ENCODE measurements at regions not wholly inside any gene's neighbourhood (a gene's known extent, or its start where the extent isn't known, plus 50 kb on each side); places are given as distances from the start of the nearest gene placed in this dataset.
"Not testable (repeated sequence)": the region's sequence is repeated elsewhere in the genome, so short reads cannot be mapped to it uniquely, and the experiment has no call there.

DNA sequence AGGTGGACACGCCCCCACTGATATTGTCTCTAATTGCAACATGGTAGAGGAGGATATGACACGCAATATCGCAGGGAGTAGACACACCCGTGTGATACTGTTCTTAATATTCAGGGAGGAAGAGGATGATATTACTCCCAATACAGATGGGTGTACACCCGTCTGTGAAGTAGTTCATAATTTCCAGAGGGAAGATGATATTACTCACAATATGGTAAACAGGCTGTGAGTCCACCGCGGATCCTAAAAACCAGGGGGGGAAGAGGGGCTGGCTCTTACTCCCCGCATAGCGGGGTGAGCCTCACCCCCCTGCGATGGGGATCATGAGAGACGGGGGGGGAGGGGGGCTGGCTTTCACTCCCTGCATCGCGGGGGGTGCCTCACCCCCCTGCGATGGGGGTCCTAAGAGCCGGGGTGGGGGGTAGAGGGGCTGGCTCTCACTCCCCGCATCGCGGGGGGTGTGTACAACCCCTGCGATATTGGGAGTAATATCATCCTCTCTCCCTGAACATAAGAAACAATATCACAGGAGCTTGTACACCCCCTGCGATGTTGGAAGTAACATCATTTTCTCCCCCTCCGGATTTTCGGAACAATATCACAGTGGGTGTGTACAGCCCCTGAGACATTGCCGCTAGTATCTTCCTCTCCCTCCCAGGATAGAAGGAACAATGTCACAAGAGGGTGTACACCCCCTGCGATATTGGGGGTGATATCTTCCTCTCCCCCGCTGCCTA, 52.2 kb upstream of the FRG2C start:
- TF ChIP-seq, protein P1, sequence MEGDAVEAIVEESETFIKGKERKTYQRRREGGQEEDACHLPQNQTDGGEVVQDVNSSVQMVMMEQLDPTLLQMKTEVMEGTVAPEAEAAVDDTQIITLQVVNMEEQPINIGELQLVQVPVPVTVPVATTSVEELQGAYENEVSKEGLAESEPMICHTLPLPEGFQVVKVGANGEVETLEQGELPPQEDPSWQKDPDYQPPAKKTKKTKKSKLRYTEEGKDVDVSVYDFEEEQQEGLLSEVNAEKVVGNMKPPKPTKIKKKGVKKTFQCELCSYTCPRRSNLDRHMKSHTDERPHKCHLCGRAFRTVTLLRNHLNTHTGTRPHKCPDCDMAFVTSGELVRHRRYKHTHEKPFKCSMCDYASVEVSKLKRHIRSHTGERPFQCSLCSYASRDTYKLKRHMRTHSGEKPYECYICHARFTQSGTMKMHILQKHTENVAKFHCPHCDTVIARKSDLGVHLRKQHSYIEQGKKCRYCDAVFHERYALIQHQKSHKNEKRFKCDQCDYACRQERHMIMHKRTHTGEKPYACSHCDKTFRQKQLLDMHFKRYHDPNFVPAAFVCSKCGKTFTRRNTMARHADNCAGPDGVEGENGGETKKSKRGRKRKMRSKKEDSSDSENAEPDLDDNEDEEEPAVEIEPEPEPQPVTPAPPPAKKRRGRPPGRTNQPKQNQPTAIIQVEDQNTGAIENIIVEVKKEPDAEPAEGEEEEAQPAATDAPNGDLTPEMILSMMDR (IDR thresholded peaks at IDR 0.05), result not testable (repeated sequence)
- not testable (repeated sequence) for TF ChIP-seq POLR2A, POLR2AphosphoS5 (IDR thresholded peaks at IDR 0.05)

Data from prostate gland (tissue), 2 donors.